Stimulated activated CD8-positive, alpha-beta memory T cell treated with anti-CD3 and anti-CD28 coated beads, Interleukin-12 subunit alpha, Interleukin-12 subunit beta, amount 100 ng/mL, for 24 hours (primary cell): ENCODE measurements at regions not wholly inside any gene's neighbourhood (a gene's known extent, or its start where the extent isn't known, plus 50 kb on each side); places are given as distances from the start of the nearest gene placed in this dataset.

Experiments
- DNase-seq: peaks from one replicate; pipeline ENCODE4 v3.0.0-alpha.2; 2020; ENCODE audit errors: extremely low read depth

GRCh38 chr11:76721755-76722677, 51.5 kb upstream of the LRRC32 start:
- DNase-seq = peak; percentile 37

GRCh38 chr11:76723142-76723541, 52.6 kb upstream of the LRRC32 start:
- DNase-seq = no peak

- no peak for DNase-seq
Measured at GRCh38 chr11:76723548-76723947, 53.0 kb upstream of the LRRC32 start.

GRCh38 chr11:76724171-76724768, 53.7 kb upstream of the LRRC32 start:
- DNase-seq = no peak

GRCh38 chr11:76728227-76728626, 54.9 kb upstream of the TSKU start:
- no peak for DNase-seq

- no peak for DNase-seq
Measured at GRCh38 chr11:76728778-76729177, 54.4 kb upstream of the TSKU start.

GRCh38 chr11:76729214-76729613, 53.9 kb upstream of the TSKU start:
- no peak for DNase-seq

- no peak for DNase-seq
Measured at GRCh38 chr11:76730887-76731565, 52.1 kb upstream of the TSKU start.

- no peak for DNase-seq
Measured at GRCh38 chr11:76732643-76733042, 50.5 kb upstream of the TSKU start.
